Ishikawa (cell line): ENCODE measurements at regions not wholly inside any gene's neighbourhood (a gene's known extent, or its start where the extent isn't known, plus 50 kb on each side); places are given as distances from the start of the nearest gene placed in this dataset.

Source experiments
- CEBPB ChIP-seq: IDR thresholded peaks from 2 replicates; pipeline ENCODE4 v1.6.1; 2012
- CREB1 ChIP-seq: IDR thresholded peaks from 2 replicates; pipeline ENCODE4 v1.6.1; 2012; ENCODE audit warnings: low read depth
- EGR1 ChIP-seq: IDR thresholded peaks from 2 replicates; pipeline ENCODE4 v1.6.1; 2012
- EP300 ChIP-seq: IDR thresholded peaks from 2 replicates; pipeline ENCODE4 v1.6.1; 2012; ENCODE audit warnings: borderline replicate concordance
- FOXM1 ChIP-seq: IDR thresholded peaks from 2 replicates; pipeline ENCODE4 v1.6.1; 2012; ENCODE audit warnings: low read depth, borderline replicate concordance
- NFIC ChIP-seq: IDR thresholded peaks from 2 replicates; pipeline ENCODE4 v1.6.1; 2012
- RAD21 ChIP-seq: IDR thresholded peaks from 2 replicates; pipeline ENCODE4 v1.6.1; 2012; ENCODE audit warnings: low read depth
- TAF1 ChIP-seq: IDR thresholded peaks from 2 replicates; pipeline ENCODE4 v1.6.1; 2012; ENCODE audit warnings: low read depth, mild to moderate bottlenecking
- TCF12 ChIP-seq: IDR thresholded peaks from 2 replicates; pipeline ENCODE4 v1.6.1; 2012; ENCODE audit warnings: low read depth
- TEAD4 ChIP-seq: IDR thresholded peaks from 2 replicates; pipeline ENCODE4 v1.6.1; 2012
- YY1 ChIP-seq: IDR thresholded peaks from 2 replicates; pipeline ENCODE4 v1.6.1; 2012; ENCODE audit warnings: low read depth
- ZBTB7A ChIP-seq: IDR thresholded peaks from 2 replicates; pipeline ENCODE4 v1.6.1; 2012; ENCODE audit warnings: low read depth
- TF ChIP-seq, protein P1 (sequence below): IDR thresholded peaks from 2 replicates; pipeline ENCODE4 v1.6.1; 2012; ENCODE audit warnings: low read depth, mild to moderate bottlenecking
- TF ChIP-seq, protein P2 (sequence below): IDR thresholded peaks from 2 replicates; pipeline ENCODE4 v1.6.1; 2012
- TF ChIP-seq, protein P3 (sequence below): IDR thresholded peaks from 2 replicates; pipeline ENCODE4 v1.6.1; 2012

DNA sequence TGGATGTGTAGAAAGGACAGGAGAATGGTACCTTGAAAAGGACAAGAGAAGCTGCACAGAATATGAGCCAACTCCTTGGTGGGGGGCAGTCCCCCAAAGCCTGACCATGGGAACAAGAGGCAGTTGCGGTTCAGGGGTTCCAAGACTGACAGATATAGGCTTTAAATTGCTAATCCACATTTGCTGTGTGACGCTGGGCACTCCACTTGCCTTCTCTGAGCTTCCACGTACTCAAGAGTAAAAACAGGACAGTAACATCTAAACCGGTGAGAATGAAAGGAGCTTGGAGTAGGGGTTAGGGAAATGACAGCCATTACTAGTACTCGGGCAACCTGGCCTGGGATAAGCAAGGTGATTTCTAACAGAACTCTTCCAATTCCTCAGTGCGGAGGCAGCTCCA, 57.9 kb upstream of the LRFN2 start:
- TF ChIP-seq YY1 (no peak), TCF12 (no peak), CEBPB (no peak), EP300 (no peak), ZBTB7A (no peak), EGR1 (no peak), FOXM1 (no peak), TEAD4 (no peak), TAF1 (no peak), NFIC (no peak), RAD21 (no peak), CREB1 (no peak)
- TF ChIP-seq, protein P1, sequence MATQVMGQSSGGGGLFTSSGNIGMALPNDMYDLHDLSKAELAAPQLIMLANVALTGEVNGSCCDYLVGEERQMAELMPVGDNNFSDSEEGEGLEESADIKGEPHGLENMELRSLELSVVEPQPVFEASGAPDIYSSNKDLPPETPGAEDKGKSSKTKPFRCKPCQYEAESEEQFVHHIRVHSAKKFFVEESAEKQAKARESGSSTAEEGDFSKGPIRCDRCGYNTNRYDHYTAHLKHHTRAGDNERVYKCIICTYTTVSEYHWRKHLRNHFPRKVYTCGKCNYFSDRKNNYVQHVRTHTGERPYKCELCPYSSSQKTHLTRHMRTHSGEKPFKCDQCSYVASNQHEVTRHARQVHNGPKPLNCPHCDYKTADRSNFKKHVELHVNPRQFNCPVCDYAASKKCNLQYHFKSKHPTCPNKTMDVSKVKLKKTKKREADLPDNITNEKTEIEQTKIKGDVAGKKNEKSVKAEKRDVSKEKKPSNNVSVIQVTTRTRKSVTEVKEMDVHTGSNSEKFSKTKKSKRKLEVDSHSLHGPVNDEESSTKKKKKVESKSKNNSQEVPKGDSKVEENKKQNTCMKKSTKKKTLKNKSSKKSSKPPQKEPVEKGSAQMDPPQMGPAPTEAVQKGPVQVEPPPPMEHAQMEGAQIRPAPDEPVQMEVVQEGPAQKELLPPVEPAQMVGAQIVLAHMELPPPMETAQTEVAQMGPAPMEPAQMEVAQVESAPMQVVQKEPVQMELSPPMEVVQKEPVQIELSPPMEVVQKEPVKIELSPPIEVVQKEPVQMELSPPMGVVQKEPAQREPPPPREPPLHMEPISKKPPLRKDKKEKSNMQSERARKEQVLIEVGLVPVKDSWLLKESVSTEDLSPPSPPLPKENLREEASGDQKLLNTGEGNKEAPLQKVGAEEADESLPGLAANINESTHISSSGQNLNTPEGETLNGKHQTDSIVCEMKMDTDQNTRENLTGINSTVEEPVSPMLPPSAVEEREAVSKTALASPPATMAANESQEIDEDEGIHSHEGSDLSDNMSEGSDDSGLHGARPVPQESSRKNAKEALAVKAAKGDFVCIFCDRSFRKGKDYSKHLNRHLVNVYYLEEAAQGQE = no peak
- TF ChIP-seq, protein P2, sequence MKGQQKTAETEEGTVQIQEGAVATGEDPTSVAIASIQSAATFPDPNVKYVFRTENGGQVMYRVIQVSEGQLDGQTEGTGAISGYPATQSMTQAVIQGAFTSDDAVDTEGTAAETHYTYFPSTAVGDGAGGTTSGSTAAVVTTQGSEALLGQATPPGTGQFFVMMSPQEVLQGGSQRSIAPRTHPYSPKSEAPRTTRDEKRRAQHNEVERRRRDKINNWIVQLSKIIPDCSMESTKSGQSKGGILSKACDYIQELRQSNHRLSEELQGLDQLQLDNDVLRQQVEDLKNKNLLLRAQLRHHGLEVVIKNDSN = no peak
- TF ChIP-seq, protein P3, sequence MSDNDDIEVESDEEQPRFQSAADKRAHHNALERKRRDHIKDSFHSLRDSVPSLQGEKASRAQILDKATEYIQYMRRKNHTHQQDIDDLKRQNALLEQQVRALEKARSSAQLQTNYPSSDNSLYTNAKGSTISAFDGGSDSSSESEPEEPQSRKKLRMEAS = no peak

DNA sequence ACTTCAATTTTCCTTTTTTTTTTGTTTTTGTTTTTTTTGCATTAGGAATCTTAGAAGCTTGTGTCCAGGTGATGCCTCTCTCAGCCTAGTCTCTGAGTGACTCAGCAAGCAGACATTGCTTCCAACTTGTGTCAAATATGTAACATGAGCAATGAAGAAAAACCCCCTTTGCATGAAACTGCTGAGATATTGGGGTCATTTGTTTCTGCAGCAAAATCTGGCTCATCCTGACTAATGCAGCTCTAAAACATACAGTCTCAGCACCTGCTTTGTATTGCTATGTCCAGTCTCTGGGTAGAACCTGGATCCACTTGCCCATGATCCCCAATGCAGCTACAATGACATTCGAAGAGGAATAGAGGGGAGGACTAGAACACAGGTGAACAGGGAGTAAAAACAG, 55.7 kb upstream of the LRFN2 start:
- TF ChIP-seq TCF12 (no peak), EGR1 (no peak), ZBTB7A (no peak), TAF1 (no peak), EP300 (no peak), CREB1 (no peak), FOXM1 (no peak), YY1 (no peak), NFIC (no peak), TEAD4 (no peak), CEBPB (no peak), RAD21 (no peak)
- TF ChIP-seq, protein P2 = no peak
- TF ChIP-seq, protein P3 = no peak
- TF ChIP-seq, protein P1 = no peak

DNA sequence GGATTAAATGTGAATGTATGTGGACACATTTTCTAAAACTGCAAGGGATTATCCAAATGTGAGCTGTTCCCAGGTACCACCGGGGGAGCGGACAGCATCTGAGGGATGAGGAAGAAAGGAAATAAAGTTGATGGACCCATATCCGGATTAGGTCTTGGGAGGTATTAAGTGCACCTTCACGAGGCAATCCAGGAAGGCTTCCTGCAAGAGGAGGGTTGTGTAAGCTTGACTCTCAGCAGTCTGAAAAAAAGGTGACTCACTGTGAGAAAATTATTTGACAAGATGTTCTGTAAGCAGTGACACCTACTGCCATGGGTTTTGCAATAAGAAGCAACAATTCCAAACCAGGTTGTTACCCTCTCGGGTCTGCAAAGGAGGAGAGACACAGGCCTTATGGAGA, 55.0 kb upstream of the LRFN2 start:
- TF ChIP-seq TAF1 (no peak), FOXM1 (no peak), TEAD4 (no peak), ZBTB7A (no peak), YY1 (no peak)
- TF ChIP-seq, protein P3 = no peak

DNA sequence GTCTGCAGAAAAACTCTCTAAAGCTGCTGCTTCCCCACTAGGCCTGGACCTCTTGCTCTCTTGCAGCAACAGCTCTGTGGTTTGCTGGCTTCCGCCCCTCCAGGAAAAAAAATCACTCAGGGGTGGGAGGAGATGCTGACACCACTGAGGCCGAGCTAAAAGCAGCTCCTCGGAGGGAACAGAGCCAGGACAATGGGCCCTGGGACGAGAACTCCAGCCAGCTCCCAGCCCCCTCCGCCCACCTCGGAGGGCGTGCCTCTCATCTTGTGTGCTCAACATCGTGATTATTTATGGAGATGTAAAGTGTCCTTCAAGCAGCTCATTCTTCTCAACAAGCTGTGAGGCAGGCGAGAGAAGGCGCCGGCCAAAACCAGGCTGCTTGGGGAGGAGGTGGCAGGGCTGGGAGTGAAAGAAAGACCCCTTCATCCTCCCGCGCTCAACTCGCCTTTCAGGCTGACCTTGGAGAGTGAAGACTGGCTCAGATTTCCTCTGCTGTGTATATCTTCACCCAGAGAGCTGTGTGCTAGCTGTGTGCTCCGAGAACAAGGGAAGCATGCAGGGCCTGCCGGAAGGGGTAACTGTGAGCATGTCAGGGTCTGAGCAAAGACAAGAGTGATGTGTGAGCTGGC, 53.5 kb upstream of the LRFN2 start:
- no peak for TF ChIP-seq EGR1
- no peak for TF ChIP-seq NFIC
- TF ChIP-seq, protein P1 = no peak
- no peak for TF ChIP-seq CREB1
- no peak for TF ChIP-seq FOXM1
- TF ChIP-seq CEBPB = no peak
- no peak for TF ChIP-seq EP300
